ENCODE measurements at regions not wholly inside any gene's neighbourhood (a gene's known extent, or its start where the extent isn't known, plus 50 kb on each side); places are given as distances from the start of the nearest gene placed in this dataset.

GRCh38 chr1:17932164-17932563 lies 175.4 kb upstream of the IGSF21 start:
- no peak for DNase-seq (ENCODE audit: low read depth)

GRCh38 chr1:17933501-17933900 lies 174.1 kb upstream of the IGSF21 start:
- no peak for DNase-seq (ENCODE audit: low read depth)

DNA sequence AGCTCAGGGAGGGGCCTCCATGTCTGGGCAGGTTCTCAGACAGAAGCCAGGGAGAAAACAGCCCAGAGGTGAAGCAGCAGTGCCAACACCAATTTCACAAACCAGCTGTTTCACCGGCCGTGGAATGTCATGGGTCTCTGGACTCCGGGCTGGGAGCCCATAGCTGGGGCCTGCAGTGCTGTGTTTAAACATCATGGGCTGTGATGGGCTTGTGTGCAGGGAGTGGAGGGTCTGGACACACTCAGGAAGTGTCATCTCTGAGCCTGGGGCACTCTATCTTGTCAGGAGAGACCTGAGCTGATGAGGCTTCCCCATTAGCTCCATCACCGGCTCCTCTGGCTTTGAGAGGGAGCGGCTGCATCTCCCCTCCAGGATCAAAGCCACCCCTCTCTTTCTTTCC lies 173.6 kb upstream of the IGSF21 start:
- no peak for DNase-seq (ENCODE audit: low read depth)

DNA sequence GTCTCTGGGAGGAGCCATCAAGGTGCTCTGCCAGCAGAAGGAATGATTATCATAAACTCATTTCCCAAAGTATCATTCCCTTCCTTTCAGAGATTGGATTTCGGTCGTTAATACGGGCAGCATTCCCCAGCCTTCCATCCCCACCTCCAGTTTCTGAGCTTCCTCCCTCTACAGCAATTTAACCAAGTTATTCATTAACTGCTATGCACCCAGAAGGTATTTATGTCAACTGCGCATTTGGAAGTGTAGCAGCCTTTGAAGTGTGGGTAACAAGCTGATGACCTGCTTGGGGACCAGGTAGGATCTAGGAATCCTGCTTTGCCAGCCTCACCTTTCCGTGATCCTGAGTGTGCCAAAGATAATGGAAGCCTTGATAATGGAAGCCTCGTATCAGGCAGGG lies 172.4 kb upstream of the IGSF21 start:
- no peak for DNase-seq (ENCODE audit: low read depth)

GRCh38 chr1:17941431-17942189 lies 166.0 kb upstream of the IGSF21 start:
- no peak for DNase-seq (ENCODE audit: low read depth)

DNA sequence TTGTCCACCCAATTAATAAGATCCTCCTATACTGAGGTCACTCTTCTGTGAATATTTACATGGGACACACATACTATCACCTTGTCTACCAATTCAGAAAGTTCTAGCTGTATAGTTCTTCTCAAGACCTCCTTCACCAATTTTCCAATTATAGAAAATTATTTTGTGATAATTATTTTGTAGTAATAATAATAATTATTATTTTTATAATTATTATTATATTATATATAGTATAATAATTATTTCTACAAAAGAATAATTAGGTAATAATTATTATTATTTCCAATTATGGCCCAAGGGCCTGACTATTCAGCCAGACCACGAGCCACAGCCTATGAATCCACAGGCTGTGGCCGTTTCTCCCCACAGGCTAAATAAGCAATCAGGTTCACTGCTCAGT lies 164.1 kb upstream of the IGSF21 start:
- DNase-seq (ENCODE audit: low read depth): no peak

GRCh38 chr1:17944646-17945045 lies 163.0 kb upstream of the IGSF21 start:
- no peak for DNase-seq (ENCODE audit: low read depth)

DNA sequence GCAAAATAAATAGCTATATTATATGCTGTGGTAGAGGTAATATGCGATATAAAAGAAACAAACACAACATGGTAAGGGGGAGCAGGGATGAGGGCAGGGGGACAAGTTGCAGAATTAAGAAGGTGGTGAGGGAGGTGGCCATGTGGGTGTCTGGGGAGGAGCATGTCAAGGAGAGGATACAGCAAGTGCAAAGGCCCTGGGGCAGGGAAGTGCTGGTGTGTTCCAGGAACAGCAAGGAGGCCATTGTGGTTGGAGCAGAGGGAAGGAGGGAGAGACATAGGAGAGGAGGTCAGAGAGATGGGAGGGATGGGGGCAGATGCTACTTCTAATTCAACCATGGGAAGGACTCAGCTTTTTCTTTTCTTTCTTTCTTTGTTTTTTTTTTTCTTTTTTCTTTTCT lies 161.2 kb upstream of the IGSF21 start:
- no peak for DNase-seq (ENCODE audit: low read depth)

DNA sequence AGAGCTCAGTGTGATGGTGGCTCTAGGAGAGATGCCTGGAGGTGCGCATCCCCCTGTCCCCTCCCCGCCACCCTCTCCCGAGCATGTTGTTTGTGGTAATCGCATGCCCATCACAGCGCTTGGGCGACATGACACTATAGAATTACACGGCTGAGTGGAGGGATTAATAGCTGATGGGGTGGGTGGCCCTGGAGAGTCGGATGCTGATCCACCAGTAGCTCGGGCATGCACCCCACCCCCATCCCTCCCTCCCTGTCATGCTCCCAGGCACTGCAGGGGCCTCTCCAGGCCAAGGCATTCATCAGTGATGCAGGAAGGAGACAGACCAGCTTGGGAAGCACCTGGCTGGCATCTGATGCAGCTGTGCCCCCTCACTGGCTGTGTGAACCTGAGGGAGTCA lies 159.0 kb upstream of the IGSF21 start:
- no peak for DNase-seq (ENCODE audit: low read depth)

- no peak for DNase-seq (ENCODE audit: low read depth)
Observed at GRCh38 chr1:17949511-17949910, 158.1 kb upstream of the IGSF21 start.

GRCh38 chr1:17950728-17951127 lies 156.9 kb upstream of the IGSF21 start:
- no peak for DNase-seq (ENCODE audit: low read depth)

DNA sequence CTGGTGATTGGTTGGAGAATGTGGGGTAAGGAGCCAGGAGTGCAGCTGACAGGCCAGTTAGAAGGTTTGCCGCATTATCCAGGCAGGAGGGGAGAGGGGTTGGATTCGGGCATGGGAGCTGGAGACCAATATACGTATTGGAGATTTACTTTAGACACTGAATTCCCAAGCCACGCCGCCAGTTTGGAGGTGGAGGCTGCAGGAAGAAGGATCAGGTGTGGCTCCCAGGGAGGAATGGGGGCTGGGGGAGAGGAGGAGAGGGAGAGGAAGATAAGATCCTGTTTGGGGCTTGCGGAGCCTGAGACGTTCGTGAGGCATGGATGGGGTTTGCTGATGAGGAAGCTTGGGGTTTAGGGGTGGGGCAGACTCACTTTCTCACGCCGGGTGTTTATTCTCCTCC lies 155.1 kb upstream of the IGSF21 start:
- peak; percentile 3 for DNase-seq (ENCODE audit: low read depth)

- no peak for DNase-seq (ENCODE audit: low read depth)
Observed at GRCh38 chr1:17953921-17954320, 153.7 kb upstream of the IGSF21 start.

DNA sequence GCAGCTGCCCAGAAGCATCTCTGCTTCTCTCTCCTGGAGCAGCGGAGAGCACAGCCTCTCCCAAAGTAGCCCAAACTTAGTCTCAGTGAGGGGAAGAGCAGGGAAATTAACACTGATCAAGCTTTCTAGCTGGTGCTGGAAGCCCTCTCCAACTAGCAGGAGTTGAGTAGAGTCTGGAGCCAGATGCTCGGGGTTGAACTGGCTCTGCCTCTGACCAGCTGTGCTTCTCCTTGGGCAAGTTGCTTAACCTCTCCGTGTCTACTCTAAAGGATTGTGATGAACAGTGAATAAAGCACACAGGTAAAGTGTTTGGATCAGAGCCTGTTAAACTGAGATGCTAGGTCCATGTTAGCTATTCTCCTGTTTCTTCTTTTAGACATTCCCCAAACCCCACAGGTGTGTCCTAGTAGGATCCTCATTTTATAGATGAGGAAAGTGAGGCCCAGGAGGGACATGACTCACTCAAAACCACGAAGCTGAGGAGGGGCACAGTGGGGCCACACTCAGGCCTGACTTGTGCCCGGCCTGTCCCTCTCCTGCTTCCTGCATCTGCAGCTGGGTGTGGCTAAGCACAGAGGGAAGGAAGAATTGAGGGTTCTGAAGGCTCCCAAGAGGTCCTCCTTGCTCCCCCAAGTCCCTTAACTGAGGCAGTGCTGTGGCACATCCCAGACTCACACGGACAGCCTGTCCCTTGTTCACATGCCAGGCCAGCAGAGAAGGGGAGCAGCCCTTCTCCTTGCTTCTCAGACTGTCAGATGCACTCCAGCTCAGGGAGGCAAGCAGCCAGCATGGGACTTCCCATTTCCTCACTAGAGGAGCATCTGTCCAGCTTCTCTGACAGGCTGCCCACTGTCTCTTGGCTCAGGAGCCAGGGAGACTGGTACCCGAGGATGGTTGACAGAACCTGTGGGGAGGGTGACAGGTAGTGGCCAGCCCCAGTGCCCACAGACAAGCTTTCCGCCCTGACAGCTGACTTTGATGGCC lies 152.0 kb upstream of the IGSF21 start:
- DNase-seq (ENCODE audit: low read depth): no peak

DNA sequence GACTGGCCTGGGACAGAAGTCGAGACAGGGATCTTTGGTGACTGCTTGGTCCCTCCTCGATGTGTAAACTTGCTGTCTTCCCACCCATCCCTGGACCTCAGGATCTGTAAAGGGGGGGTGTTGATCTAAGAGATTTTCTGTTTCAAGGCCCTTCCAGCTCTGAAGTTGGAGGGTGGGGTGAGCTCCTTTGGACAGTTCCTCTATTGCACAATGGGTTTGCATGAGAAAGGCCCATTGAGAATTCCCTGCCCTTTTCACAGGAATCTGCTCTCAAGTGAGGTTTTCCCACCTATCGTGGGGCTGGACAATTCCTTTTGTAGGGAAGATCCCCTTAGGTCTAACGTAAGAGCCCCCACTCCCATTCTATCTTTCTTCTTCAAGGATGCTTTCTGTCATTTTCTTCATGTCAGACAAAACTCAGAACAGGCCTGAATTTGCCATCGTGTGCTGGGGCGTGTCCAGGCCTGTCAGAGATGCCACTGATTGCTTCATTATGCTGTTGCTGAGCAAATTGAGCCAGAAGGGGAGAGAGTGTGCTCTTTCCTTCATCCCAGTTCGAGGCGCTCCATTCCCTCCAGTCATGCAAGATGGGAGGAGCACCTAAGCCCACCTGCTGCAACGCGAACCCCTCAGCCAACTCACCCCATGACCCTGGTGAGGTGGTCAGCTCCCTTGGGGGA lies 149.9 kb upstream of the IGSF21 start:
- DNase-seq (ENCODE audit: low read depth): no peak

GRCh38 chr1:17958704-17959103 lies 148.9 kb upstream of the IGSF21 start:
- no peak for DNase-seq (ENCODE audit: low read depth)

DNA sequence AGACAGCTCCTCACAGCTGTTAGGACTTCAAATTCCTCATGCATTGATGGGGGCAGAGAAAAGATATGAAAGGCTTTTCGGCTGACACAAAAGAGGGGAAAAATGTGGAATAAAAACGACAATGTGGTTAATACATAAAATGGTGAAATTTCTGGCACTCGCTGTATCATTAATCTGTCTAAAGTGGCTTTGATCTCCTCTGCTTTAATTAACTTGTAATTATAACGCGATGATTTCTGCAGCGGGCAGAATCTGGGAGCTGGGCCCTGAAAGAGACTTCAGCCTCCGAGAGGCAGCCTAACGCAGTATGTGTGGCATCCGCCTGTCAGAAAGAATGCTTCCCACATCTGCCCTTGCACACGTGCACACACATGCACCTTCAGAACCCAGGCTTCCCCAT lies 144.1 kb upstream of the IGSF21 start:
- no peak for DNase-seq (ENCODE audit: low read depth)

DNA sequence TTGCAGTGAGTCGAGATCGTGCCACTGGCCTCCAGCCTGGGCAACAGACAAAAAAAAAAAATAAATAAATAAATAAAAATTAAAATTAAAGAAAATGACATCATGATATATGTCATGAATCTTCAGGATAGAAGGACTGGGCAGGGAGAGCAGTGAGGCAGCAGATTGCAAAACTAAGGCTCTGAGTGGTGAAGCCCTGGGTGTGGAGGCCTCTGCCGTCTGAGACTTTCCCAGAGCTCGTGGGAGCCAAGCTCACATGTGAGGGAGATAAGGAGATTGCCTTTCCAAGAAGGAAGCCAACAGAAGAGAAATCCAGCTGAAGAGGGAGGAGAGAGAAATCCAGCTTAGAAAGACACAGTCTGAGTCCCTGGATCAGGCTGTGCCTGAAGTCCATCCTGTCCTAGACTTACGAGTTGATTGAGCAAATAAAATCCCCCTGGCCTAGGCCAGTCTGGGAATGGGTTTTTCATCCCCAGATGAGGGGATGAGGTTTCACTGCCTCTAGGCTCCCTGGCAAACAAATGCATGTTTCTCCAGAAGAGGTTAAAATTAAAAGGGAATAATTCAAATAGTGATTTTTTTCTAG lies 142.0 kb upstream of the IGSF21 start:
- DNase-seq (ENCODE audit: low read depth): no peak

DNA sequence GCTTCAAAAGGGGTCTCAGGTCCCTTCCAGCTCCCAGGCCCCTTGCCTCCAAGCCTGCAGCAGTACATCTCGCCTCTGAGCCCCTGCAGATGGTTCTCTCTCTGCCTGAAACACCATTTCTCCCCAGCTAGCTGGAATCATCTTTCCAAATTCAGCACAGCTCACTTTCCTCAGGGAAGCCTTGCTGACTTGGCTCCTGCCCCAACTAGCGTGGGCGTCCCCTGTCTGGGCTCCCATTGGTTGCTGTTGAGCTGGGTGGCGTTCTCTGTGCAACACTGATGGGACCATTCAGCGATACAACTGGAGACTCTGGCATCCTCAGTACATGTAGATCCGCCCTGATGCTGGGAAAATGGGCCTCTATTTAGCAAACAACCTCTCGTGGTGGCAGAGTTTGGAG lies 141.3 kb upstream of the IGSF21 start:
- no peak for DNase-seq (ENCODE audit: low read depth)

- no peak for DNase-seq (ENCODE audit: low read depth)
Observed at GRCh38 chr1:17967623-17968255, 139.9 kb upstream of the IGSF21 start.

GRCh38 chr1:17970757-17971156 lies 136.8 kb upstream of the IGSF21 start:
- no peak for DNase-seq (ENCODE audit: low read depth)

DNA sequence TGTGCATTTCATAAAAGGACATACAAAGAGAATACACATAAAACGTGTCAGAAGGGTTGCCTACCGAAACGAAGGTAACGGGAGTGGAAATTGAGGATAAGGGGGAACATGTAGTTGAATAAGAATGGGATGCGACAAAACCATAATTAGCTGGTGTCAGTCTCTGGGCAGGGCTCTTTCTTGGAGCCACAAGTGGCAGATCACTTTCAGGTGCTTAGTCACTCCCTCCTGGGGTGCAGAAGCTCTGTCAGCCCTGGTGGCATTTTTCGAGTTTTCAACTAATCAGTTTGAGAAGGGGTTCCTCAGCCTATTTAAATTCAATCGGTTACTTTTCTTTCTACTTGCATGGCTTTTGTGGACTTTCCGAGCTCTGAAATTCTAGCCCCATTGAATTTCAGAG lies 133.9 kb upstream of the IGSF21 start:
- no peak for DNase-seq (ENCODE audit: low read depth)
